Occipital lobe (tissue), 1 donor: ENCODE measurements at regions not wholly inside any gene's neighbourhood (a gene's known extent, or its start where the extent isn't known, plus 50 kb on each side); places are given as distances from the start of the nearest gene placed in this dataset.

Experiments
- DNase-seq: peaks from one replicate; lab custom pipeline; 2025; lab: John Stamatoyannopoulos, UW

GRCh38 chr1:55639051-55639450, 423.9 kb upstream of the USP24 start:
- no peak for DNase-seq

- no peak for DNase-seq
These were observed 421.5 kb upstream of the USP24 start for GRCh38 chr1:55636696-55637095.

GRCh38 chr1:55635856-55636255, 420.7 kb upstream of the USP24 start:
- DNase-seq, result no peak

DNA sequence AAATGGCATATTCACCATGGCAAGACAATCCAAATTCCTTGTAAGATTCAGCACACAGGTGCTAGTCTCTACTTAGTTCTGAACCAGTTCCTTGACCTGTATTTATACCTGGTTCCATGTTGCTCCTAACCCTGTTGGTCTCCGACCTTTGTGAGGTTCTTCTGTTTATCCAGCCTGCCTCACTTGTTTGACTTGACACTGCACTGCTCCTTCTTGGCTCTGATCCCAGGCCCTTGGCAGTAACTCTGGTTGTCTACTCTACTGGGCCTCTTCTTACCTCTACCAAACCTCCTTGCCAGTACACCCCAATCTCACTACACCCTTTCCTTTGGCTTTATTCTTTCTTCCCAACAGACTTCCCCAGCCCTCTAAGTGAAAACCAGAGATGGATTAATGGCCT, 419.4 kb upstream of the USP24 start:
- DNase-seq, result no peak

- DNase-seq, result no peak
These were observed 417.7 kb upstream of the USP24 start for GRCh38 chr1:55632906-55633305.

DNA sequence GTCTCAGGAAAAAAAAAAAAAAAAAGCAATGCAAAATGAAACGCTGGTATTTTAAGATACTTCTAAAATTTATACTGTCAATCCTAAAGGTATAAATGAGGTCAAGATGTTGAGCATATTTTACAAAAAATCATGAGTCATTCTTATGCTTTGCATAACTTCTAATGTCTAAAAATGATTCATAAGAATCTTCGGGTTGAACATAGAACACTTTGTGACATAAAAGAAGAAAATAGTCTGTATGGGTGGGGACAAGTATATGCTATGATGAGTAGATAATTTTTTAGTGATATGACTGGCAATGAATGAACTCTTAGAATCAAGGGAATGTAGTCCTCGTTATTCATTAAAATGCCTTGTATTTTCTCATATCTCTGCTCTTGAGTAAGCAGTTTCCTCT, 416.9 kb upstream of the USP24 start:
- DNase-seq, result no peak

GRCh38 chr1:55631509-55631908, 416.3 kb upstream of the USP24 start:
- no peak for DNase-seq

- DNase-seq, result no peak
These were observed 411.2 kb upstream of the USP24 start for GRCh38 chr1:55626326-55626725.

GRCh38 chr1:55624766-55625165, 409.6 kb upstream of the USP24 start:
- no peak for DNase-seq

DNA sequence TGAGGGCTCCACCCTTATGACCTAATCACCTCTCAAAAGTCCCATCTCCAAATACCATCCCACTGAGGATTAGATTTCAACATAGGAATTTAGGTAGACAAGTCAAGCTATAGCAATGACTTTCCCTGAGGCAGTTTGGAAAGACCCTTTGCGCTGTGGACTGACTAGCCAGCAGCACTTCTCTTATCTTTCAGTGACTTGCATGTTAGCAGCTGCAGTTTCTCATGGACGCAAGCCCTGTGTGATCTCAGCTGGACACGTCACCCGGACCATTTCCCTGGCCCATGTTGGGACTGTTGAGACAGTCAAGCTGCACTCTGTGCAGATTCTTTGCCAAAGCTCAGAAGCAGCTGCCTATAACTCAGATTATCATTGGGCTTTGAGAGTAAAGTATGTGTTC, 408.1 kb upstream of the USP24 start:
- no peak for DNase-seq

GRCh38 chr1:55622074-55622473, 406.9 kb upstream of the USP24 start:
- DNase-seq, result no peak

- DNase-seq, result no peak
These were observed 403.0 kb upstream of the USP24 start for GRCh38 chr1:55618199-55618598.

DNA sequence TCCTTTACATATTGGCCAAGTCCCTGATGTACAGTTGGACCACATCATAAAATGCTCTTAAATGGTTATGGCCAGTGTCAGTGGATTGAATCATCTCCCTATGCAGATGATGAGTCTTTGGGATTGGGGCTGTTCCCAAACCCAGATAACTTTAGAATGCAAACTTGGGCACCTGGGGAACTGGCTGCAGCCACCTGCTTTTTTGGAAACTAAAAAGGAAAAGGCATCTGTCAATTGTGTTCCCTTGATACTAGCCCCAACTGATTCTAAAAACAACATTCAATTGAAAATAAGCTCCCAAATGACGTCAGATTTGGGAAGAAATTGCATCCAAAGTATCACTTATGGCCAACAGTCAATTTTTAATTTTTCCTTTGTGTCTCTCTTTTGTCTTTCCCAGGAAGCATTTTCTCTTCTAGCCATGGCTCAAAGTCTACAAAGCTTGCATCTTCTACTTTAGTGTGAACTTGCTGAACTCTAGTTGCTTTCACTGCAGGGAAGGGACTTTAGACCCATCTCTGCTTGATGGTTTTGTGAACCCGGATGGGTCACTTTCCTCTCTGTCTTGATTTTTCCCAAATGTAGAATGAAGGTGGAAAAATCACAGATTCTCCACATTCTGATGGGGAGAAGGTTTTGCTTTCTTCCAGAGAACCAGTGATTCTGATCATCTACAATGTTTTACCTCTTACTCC, 402.3 kb upstream of the USP24 start:
- no peak for DNase-seq

DNA sequence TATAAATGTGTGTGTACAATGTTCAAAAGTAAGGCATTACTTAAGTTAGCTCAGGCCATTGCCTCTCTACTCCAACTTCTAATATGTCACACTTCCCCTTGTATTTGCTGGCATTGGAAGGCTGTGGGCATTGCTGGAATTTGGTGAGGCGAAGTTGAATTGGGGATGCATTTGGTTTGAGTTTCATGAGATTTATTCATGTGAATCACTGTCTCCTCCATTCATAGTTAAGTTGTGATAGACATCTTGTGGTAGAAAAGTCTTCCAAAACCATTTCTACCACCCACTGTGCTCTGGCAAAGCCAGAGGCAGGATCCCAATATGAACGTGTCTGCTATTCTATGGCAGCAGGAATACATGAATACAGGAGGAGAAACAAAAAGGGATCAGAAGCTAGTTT, 397.8 kb upstream of the USP24 start:
- no peak for DNase-seq

DNA sequence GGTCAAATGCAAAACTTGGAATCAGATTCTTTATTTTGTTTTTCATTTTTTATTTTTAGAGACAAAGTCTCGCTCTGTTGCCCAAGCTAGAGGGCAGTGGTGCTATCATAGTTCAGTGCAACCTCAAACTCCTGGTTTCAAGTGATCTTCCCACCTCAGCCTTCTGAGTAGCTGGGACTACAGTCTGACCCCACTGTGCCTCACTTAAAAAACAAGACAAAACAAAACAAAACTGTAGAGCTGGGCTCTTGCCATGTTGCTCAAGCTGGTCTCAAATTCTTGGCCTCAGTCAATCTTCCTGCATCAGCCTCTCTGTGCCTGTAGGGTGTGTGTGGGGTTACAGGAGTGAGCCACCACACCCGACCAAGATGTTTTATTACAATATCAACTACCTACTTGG, 396.0 kb upstream of the USP24 start:
- DNase-seq, result no peak

- DNase-seq, result no peak
These were observed 395.0 kb upstream of the USP24 start for GRCh38 chr1:55610203-55610602.

DNA sequence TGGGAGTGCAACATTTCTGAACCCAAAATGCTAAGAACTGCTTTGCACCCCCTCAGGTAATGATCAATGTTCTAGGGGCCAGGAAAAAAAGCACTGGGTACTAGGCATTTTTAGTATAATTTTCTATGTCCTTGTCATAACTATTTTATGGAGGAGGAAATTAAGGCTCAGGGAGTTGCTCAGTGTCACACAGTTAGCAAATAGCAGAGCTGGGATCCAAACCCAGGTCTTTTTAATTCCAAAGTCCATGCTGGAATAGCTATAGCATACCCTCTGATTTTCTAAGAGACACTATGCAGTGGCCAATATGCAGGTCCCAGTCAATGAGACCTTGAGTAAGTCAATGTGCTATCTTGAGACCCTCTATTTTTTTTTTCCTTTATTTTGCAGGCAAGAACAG, 394.5 kb upstream of the USP24 start:
- no peak for DNase-seq

GRCh38 chr1:55605155-55605554, 390.0 kb upstream of the USP24 start:
- DNase-seq, result no peak

GRCh38 chr1:55604749-55605148, 389.6 kb upstream of the USP24 start:
- no peak for DNase-seq

DNA sequence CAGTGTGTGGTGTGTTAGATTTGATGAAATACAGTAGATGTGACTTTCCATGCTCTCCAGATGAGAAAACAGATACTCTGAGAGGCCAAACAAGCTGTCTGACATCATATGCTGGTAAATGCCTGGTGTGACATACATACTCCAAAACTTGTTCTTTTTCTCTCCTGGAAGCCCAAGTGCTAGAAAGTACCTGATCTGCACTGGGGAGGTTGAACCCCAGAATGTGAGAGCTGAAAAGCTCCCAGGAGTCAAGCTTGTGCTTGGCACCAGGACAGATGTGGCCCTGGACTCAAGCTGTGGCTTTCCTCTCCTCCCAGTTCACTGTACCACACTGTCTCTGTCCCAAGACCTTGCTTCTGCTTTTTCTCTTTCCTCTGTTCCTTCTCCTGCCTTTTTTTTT, 389.0 kb upstream of the USP24 start:
- DNase-seq, result no peak

GRCh38 chr1:55600242-55600641, 385.1 kb upstream of the USP24 start:
- no peak for DNase-seq

GRCh38 chr1:55597910-55598309, 382.7 kb upstream of the USP24 start:
- no peak for DNase-seq

DNA sequence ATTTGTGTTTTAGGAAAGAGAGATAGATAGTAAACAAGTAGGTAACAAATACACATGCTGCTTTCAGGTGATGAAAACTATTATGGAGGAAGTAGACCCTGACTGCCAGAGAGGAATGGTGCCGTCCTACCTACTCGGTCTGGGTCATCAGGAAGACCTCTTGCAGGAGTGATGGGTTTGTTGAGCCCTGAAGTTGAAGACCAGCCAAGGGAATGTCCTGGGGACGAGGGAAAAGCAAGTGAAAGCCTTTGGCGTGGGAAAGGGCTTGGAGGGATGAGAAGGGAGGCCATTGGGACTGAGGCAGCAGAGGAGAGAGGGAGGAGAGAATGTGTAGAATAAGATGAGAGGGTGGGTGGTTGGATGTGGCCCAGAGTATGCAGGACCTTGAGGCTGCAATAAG, 379.5 kb upstream of the USP24 start:
- no peak for DNase-seq

- no peak for DNase-seq
These were observed 378.1 kb upstream of the USP24 start for GRCh38 chr1:55593298-55593697.
